Smooth muscle cell (in vitro differentiated cells): ENCODE measurements at regions not wholly inside any gene's neighbourhood (a gene's known extent, or its start where the extent isn't known, plus 50 kb on each side); places are given as distances from the start of the nearest gene placed in this dataset.

Experiments used
- DNase-seq: peaks from one replicate; lab custom pipeline; 2025; ENCODE audit not compliant: unreplicated experiment; lab: John Stamatoyannopoulos, UW
- H2AFZ ChIP-seq: fragments of 200-600 bp; sonication (generic); 2 replicates; pipeline ENCODE4 v1.6.0; 2016; ENCODE audit warnings: antibody characterized with exemption, low read depth, mild to moderate bottlenecking
- H3F3A ChIP-seq: fragments of 200-600 bp; sonication (generic); 2 replicates; pipeline ENCODE4 v1.6.0; 2017; ENCODE audit warnings: antibody characterized with exemption, low read depth
- H3K27ac ChIP-seq: fragments of 200-600 bp; sonication (generic); 2 replicates; pipeline ENCODE4 v1.5.1; 2016; ENCODE audit warnings: low read depth, mild to moderate bottlenecking
- H3K27me3 ChIP-seq: fragments of 200-600 bp; sonication (generic); 2 replicates; pipeline ENCODE4 v1.6.1; 2016; ENCODE audit warnings: low read depth, mild to moderate bottlenecking
- H3K36me3 ChIP-seq: fragments of 200-600 bp; sonication (generic); 2 replicates; pipeline ENCODE4 v1.5.1; 2016; ENCODE audit warnings: low read depth
- H3K4me1 ChIP-seq: fragments of 200-600 bp; sonication (generic); 2 replicates; pipeline ENCODE4 v1.5.1; 2016; ENCODE audit warnings: low read depth
- H3K4me2 ChIP-seq: fragments of 200-600 bp; sonication (generic); 2 replicates; pipeline ENCODE4 v1.6.0; 2016; ENCODE audit warnings: mild to moderate bottlenecking
- H3K4me3 ChIP-seq: fragments of 200-600 bp; sonication (generic); 2 replicates; pipeline ENCODE4 v1.5.1; 2016; ENCODE audit warnings: mild to moderate bottlenecking
- H3K79me2 ChIP-seq: fragments of 200-600 bp; sonication (generic); 2 replicates; pipeline ENCODE4 v1.6.0; 2016; ENCODE audit warnings: low read depth, mild to moderate bottlenecking
- H3K9ac ChIP-seq: fragments of 200-600 bp; sonication (generic); 2 replicates; pipeline ENCODE4 v1.6.0; 2016; ENCODE audit warnings: low read depth
- H3K9me3 ChIP-seq: fragments of 200-600 bp; sonication (generic); replicated peaks from 2 replicates; pipeline ENCODE4 v1.5.1; 2016; ENCODE audit warnings: low read depth
- H4K20me1 ChIP-seq: fragments of 200-600 bp; sonication (generic); 2 replicates; pipeline ENCODE4 v1.6.0; 2016; ENCODE audit warnings: low read depth
- CTCF ChIP-seq: fragments of 200-600 bp; sonication (generic); IDR thresholded peaks from 2 replicates; pipeline ENCODE4 v1.5.1; 2017; ENCODE audit warnings: borderline replicate concordance, mild to moderate bottlenecking, antibody characterized with exemption; ENCODE audit not compliant: insufficient read depth, poor library complexity, severe bottlenecking
- WGBS: methylation state at CpG from one replicate; pipeline ENCODE4 v1.1.7; 2016; ENCODE audit warnings: low lambda C conversion rate; 5-methylcytosine and 5-hydroxymethylcytosine counted together

- Histone ChIP-seq H3K36me3 (no peaks in the 10 kb centered on the region), H3K27ac (no peak overlapping the region), H3K4me3 (no peak overlapping the region), H3F3A (no peaks in the 10 kb centered on the region), H3K9ac (no peak overlapping the region), H3K9me3 (no peaks in the 10 kb centered on the region), H3K4me1 (no peaks in the 10 kb centered on the region), H4K20me1 (no peaks in the 10 kb centered on the region), H3K4me2 (no peak overlapping the region), H2AFZ (no peak overlapping the region), H3K27me3 (no peaks in the 10 kb centered on the region), H3K79me2 (no peaks in the 10 kb centered on the region)
- WGBS, result 95% methylated on average over 9 of the region's 9 CpGs
- no peak for DNase-seq
- TF ChIP-seq CTCF, result no peak
Measured at GRCh38 chr6:1229808-1230207, 82.1 kb upstream of the FOXQ1 start.

GRCh38 chr6:1229301-1229700 is 82.6 kb upstream of the FOXQ1 start:
- H3K4me2 ChIP-seq, result no peak overlapping the region
- no peak overlapping the region for H3K4me3 ChIP-seq
- H3K27ac ChIP-seq, result no peak overlapping the region
- H3F3A ChIP-seq, result no peaks in the 10 kb centered on the region
- H3K36me3 ChIP-seq, result no peaks in the 10 kb centered on the region
- DNase-seq, result no peak
- WGBS, result 96% methylated on average over 7 of the region's 7 CpGs
- H2AFZ ChIP-seq, result no peak overlapping the region
- no peaks in the 10 kb centered on the region for H4K20me1 ChIP-seq
- no peaks in the 10 kb centered on the region for H3K79me2 ChIP-seq
- no peak overlapping the region for H3K9ac ChIP-seq
- H3K27me3 ChIP-seq, result no peaks in the 10 kb centered on the region
- H3K9me3 ChIP-seq, result no peaks in the 10 kb centered on the region
- H3K4me1 ChIP-seq, result no peaks in the 10 kb centered on the region
- no peak for TF ChIP-seq CTCF

GRCh38 chr6:1228754-1229191 is 83.1 kb upstream of the FOXQ1 start:
- Histone ChIP-seq H3F3A (no peaks in the 10 kb centered on the region), H3K9me3 (no peaks in the 10 kb centered on the region)

More at GRCh38 chr6:1228754-1229191, 83.1 kb upstream of the FOXQ1 start:
- Histone ChIP-seq H3K4me3 (no peak overlapping the region), H2AFZ (no peak overlapping the region), H3K4me2 (no peak overlapping the region), H3K79me2 (no peaks in the 10 kb centered on the region), H3K36me3 (no peaks in the 10 kb centered on the region), H3K4me1 (no peaks in the 10 kb centered on the region), H4K20me1 (no peaks in the 10 kb centered on the region), H3K9ac (no peak overlapping the region), H3K27ac (no peak overlapping the region), H3K27me3 (no peaks in the 10 kb centered on the region)
- 93% methylated on average over 9 of the region's 9 CpGs for WGBS
- TF ChIP-seq CTCF, result no peak
- no peak for DNase-seq
